ENCODE measurements at regions not wholly inside any gene's neighbourhood (a gene's known extent, or its start where the extent isn't known, plus 50 kb on each side); places are given as distances from the start of the nearest gene placed in this dataset.

DNA sequence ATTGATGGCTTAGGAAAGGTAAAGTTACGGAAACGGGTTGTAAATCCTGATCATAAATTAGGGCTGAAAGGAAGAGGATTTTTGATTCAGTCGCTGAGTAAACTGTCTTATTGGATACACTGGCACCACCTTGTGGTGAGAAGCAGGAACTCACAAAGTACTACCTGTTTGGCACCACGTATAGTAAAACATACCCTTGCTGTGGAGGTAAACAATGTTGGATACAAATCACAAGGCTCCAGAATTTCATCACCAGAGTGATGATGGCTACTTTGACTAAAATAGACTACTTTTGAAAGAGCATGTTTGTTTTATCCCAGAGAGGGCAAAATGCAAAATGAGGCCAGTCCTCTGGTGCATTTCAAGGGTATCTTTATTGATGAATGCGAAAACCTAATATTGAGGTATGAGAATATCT is 216.9 kb downstream of the IGSF11 start:
- TF ChIP-seq, protein P1, sequence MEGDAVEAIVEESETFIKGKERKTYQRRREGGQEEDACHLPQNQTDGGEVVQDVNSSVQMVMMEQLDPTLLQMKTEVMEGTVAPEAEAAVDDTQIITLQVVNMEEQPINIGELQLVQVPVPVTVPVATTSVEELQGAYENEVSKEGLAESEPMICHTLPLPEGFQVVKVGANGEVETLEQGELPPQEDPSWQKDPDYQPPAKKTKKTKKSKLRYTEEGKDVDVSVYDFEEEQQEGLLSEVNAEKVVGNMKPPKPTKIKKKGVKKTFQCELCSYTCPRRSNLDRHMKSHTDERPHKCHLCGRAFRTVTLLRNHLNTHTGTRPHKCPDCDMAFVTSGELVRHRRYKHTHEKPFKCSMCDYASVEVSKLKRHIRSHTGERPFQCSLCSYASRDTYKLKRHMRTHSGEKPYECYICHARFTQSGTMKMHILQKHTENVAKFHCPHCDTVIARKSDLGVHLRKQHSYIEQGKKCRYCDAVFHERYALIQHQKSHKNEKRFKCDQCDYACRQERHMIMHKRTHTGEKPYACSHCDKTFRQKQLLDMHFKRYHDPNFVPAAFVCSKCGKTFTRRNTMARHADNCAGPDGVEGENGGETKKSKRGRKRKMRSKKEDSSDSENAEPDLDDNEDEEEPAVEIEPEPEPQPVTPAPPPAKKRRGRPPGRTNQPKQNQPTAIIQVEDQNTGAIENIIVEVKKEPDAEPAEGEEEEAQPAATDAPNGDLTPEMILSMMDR (IDR thresholded peaks at IDR 0.05), result no peak
- TF ChIP-seq POLR2A (IDR thresholded peaks at IDR 0.05), result no peak

Data from lower leg skin (tissue), 3 donors.